Smooth muscle cell (in vitro differentiated cells): ENCODE measurements at regions not wholly inside any gene's neighbourhood (a gene's known extent, or its start where the extent isn't known, plus 50 kb on each side); places are given as distances from the start of the nearest gene placed in this dataset.

Experiments used
- DNase-seq: peaks from one replicate; lab custom pipeline; 2025; ENCODE audit not compliant: unreplicated experiment; lab: John Stamatoyannopoulos, UW
- H2AFZ ChIP-seq: fragments of 200-600 bp; sonication (generic); 2 replicates; pipeline ENCODE4 v1.6.0; 2016; ENCODE audit warnings: antibody characterized with exemption, low read depth, mild to moderate bottlenecking
- H3F3A ChIP-seq: fragments of 200-600 bp; sonication (generic); 2 replicates; pipeline ENCODE4 v1.6.0; 2017; ENCODE audit warnings: antibody characterized with exemption, low read depth
- H3K27ac ChIP-seq: fragments of 200-600 bp; sonication (generic); 2 replicates; pipeline ENCODE4 v1.5.1; 2016; ENCODE audit warnings: low read depth, mild to moderate bottlenecking
- H3K27me3 ChIP-seq: fragments of 200-600 bp; sonication (generic); 2 replicates; pipeline ENCODE4 v1.6.1; 2016; ENCODE audit warnings: low read depth, mild to moderate bottlenecking
- H3K36me3 ChIP-seq: fragments of 200-600 bp; sonication (generic); 2 replicates; pipeline ENCODE4 v1.5.1; 2016; ENCODE audit warnings: low read depth
- H3K4me1 ChIP-seq: fragments of 200-600 bp; sonication (generic); 2 replicates; pipeline ENCODE4 v1.5.1; 2016; ENCODE audit warnings: low read depth
- H3K4me2 ChIP-seq: fragments of 200-600 bp; sonication (generic); 2 replicates; pipeline ENCODE4 v1.6.0; 2016; ENCODE audit warnings: mild to moderate bottlenecking
- H3K4me3 ChIP-seq: fragments of 200-600 bp; sonication (generic); 2 replicates; pipeline ENCODE4 v1.5.1; 2016; ENCODE audit warnings: mild to moderate bottlenecking
- H3K79me2 ChIP-seq: fragments of 200-600 bp; sonication (generic); 2 replicates; pipeline ENCODE4 v1.6.0; 2016; ENCODE audit warnings: low read depth, mild to moderate bottlenecking
- H3K9ac ChIP-seq: fragments of 200-600 bp; sonication (generic); 2 replicates; pipeline ENCODE4 v1.6.0; 2016; ENCODE audit warnings: low read depth
- H3K9me3 ChIP-seq: fragments of 200-600 bp; sonication (generic); replicated peaks from 2 replicates; pipeline ENCODE4 v1.5.1; 2016; ENCODE audit warnings: low read depth
- H4K20me1 ChIP-seq: fragments of 200-600 bp; sonication (generic); 2 replicates; pipeline ENCODE4 v1.6.0; 2016; ENCODE audit warnings: low read depth
- CTCF ChIP-seq: fragments of 200-600 bp; sonication (generic); IDR thresholded peaks from 2 replicates; pipeline ENCODE4 v1.5.1; 2017; ENCODE audit warnings: borderline replicate concordance, mild to moderate bottlenecking, antibody characterized with exemption; ENCODE audit not compliant: insufficient read depth, poor library complexity, severe bottlenecking
- WGBS: methylation state at CpG from one replicate; pipeline ENCODE4 v1.1.7; 2016; ENCODE audit warnings: low lambda C conversion rate; 5-methylcytosine and 5-hydroxymethylcytosine counted together

GRCh38 chr3:110165753-110166152, 828.4 kb upstream of the DPPA4 start:
- no peak overlapping the region for H3K9ac ChIP-seq
- H3K79me2 ChIP-seq: no peaks in the 10 kb centered on the region
- no peaks in the 10 kb centered on the region for H4K20me1 ChIP-seq
- WGBS: 46% methylated on average over 8 of the region's 8 CpGs
- peaks cover 25% of the 10 kb centered on the region for H3K4me1 ChIP-seq
- H3K4me2 ChIP-seq: peak overlapping the region; percentile 81
- H3K27me3 ChIP-seq: no peaks in the 10 kb centered on the region
- peak overlapping the region; percentile 71 for H2AFZ ChIP-seq
- H3F3A ChIP-seq: no peaks in the 10 kb centered on the region
- TF ChIP-seq CTCF: no peak
- peak overlapping the region; percentile 73 for H3K27ac ChIP-seq
- no peaks in the 10 kb centered on the region for H3K36me3 ChIP-seq
- no peak for DNase-seq
- no peaks in the 10 kb centered on the region for H3K9me3 ChIP-seq
- H3K4me3 ChIP-seq: peak overlapping the region; percentile 41

DNA sequence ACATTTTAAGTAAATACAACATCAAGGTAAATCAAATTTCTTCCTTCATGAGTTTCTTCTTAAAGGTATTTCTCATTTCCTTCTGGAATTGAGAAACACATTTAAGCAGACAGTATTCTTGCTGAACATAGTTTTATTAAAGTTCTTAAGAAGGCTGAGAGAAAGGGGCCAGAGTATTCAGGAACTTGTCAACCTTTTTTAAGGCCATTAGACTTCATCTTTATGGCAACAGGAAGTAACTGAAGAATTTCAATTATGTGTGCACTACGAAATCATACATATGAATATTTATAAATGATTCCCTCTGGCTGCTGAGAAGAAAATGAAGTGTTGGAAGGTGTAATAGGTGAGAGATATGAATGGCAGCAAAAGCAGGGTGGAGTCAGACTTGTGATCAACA, 829.4 kb upstream of the DPPA4 start:
- Histone ChIP-seq H3K9ac (no peak overlapping the region), H3K4me3 (no peak overlapping the region), H3K27ac (no peak overlapping the region), H3K4me1 (peaks cover 25% of the 10 kb centered on the region), H4K20me1 (no peaks in the 10 kb centered on the region), H3K27me3 (no peaks in the 10 kb centered on the region), H3K9me3 (no peaks in the 10 kb centered on the region), H3K79me2 (no peaks in the 10 kb centered on the region), H3K36me3 (no peaks in the 10 kb centered on the region), H2AFZ (no peak overlapping the region), H3K4me2 (no peak overlapping the region), H3F3A (no peaks in the 10 kb centered on the region)
- DNase-seq: no peak
- no peak for TF ChIP-seq CTCF
- 77% methylated on average over 1 of the region's 1 CpG for WGBS

DNA sequence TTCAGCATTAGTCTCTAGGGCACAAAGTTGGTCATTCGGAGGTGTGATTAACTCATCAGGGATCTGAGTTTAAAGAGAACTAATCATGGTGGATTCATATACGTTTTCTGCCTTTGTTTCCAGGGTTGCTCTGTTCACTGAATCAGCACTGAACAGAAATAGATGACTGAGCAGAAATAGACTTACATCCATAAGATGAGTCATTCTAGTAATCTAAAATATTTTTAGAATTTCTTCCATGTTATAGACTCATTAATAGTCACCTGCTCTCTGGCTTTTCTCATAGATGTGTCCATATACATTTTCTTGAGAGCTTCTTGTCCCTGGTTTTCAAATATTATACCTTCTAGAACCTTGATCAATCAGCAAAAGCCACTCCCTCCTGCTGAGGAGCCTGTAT, 837.6 kb upstream of the DPPA4 start:
- no peak overlapping the region for H3K27ac ChIP-seq
- TF ChIP-seq CTCF: no peak
- DNase-seq: no peak
- no peak overlapping the region for H3K4me2 ChIP-seq
- H3K27me3 ChIP-seq: no peaks in the 10 kb centered on the region
- H3K4me1 ChIP-seq: peaks cover 7% of the 10 kb centered on the region
- H3K9me3 ChIP-seq: no peaks in the 10 kb centered on the region
- no peaks in the 10 kb centered on the region for H3F3A ChIP-seq
- no peaks in the 10 kb centered on the region for H4K20me1 ChIP-seq
- H3K79me2 ChIP-seq: no peaks in the 10 kb centered on the region
- H2AFZ ChIP-seq: no peak overlapping the region
- H3K9ac ChIP-seq: no peak overlapping the region
- WGBS: 79% methylated on average over 2 of the region's 2 CpGs
- no peak overlapping the region for H3K4me3 ChIP-seq
- no peaks in the 10 kb centered on the region for H3K36me3 ChIP-seq

GRCh38 chr3:110178965-110179364, 841.6 kb upstream of the DPPA4 start:
- H3K27ac ChIP-seq: no peak overlapping the region
- 59% methylated on average over 2 of the region's 2 CpGs for WGBS
- no peak overlapping the region for H3K4me3 ChIP-seq
- H4K20me1 ChIP-seq: no peaks in the 10 kb centered on the region
- H3K36me3 ChIP-seq: no peaks in the 10 kb centered on the region
- no peaks in the 10 kb centered on the region for H3K79me2 ChIP-seq
- H3F3A ChIP-seq: no peaks in the 10 kb centered on the region
- no peak overlapping the region for H3K9ac ChIP-seq
- no peak for DNase-seq
- TF ChIP-seq CTCF: no peak
- H3K9me3 ChIP-seq: no peaks in the 10 kb centered on the region
- H2AFZ ChIP-seq: no peak overlapping the region
- H3K4me2 ChIP-seq: no peak overlapping the region
- H3K4me1 ChIP-seq: peaks cover 7% of the 10 kb centered on the region
- H3K27me3 ChIP-seq: no peaks in the 10 kb centered on the region
